AG04450 (cell line): ENCODE measurements at regions not wholly inside any gene's neighbourhood (a gene's known extent, or its start where the extent isn't known, plus 50 kb on each side); places are given as distances from the start of the nearest gene placed in this dataset. TPM values are rescaled to one million over a fixed set of nuclear protein-coding genes. Genes with fewer than 3 reads are reported as not detected.

Experiments
- CTCF ChIA-PET: fragments of 300-600, 350-600 bp; formaldehyde crosslinking; extraction: SDS; loops from one replicate; lab custom pipeline; 2022; ENCODE audit warnings: antibody characterized with exemption, inconsistent platforms; lab: Charles Lee
- POLR2A ChIA-PET: fragments of 350-600 bp; formaldehyde crosslinking; extraction: SDS; loops from one replicate; lab custom pipeline; 2021; ENCODE audit warnings: antibody characterized with exemption, inconsistent platforms; lab: Yijun Ruan, JAX
- DNase-seq: peaks from one replicate; pipeline ENCODE4 v3.0.0-alpha.2; 2011; ENCODE audit warnings: low read depth, low spot score
- H3K27ac ChIP-seq: one replicate; pipeline ENCODE4 v1.5.1; 2012; ENCODE audit warnings: low read depth, low read length, control low read depth
- H3K27me3 ChIP-seq: one replicate; pipeline ENCODE4 v1.6.0; 2012; ENCODE audit warnings: low read length; ENCODE audit not compliant: control insufficient read depth, insufficient read depth
- H3K4me3 ChIP-seq: 2 replicates; pipeline ENCODE4 v1.5.1; 2011; ENCODE audit warnings: mild to moderate bottlenecking, low read depth, low read length, control low read depth
- H3K9me3 ChIP-seq: 2 replicates; pipeline ENCODE4 v1.5.1; 2012; ENCODE audit warnings: low read length; ENCODE audit not compliant: control insufficient read depth, insufficient read depth
- CTCF ChIP-seq: IDR thresholded peaks from 2 replicates; pipeline ENCODE4 v1.5.1; 2011; ENCODE audit warnings: low read depth, low read length, control low read depth, inconsistent platforms
- small RNA-seq: library from RNA; depleted of rRNA; stranded (forward); fragments of <200 nt; gene quantifications from one replicate; pipeline ENCODE3, GENCODE V24; 2012; ENCODE audit warnings: low read depth; ENCODE audit not compliant: insufficient read length

- Histone ChIP-seq H3K27me3 (no peaks in the 10 kb centered on the region), H3K9me3 (no peaks in the 10 kb centered on the region), H3K27ac (no peak overlapping the region), H3K4me3 (no peak overlapping the region)
- CTCF ChIA-PET, result no interaction called here
- POLR2A ChIA-PET, result no interaction called here
- no peak for DNase-seq
- TF ChIP-seq CTCF, result no peak
Measured at GRCh38 chr4:112994732-112995464, 54.6 kb upstream of the ANK2 start.

Small RNAs in the stretch of these regions (small RNA-seq; reads per million reads assigned to genes)
- gene AC017007.1 (not detected), gene RF00019 (not detected)
